ENCODE measurements at regions not wholly inside any gene's neighbourhood (a gene's known extent, or its start where the extent isn't known, plus 50 kb on each side); places are given as distances from the start of the nearest gene placed in this dataset.

- no peak for TF ChIP-seq CTCF (IDR thresholded peaks at IDR 0.05)
- no peak for TF ChIP-seq POLR2A (IDR thresholded peaks at IDR 0.05)
Measured at GRCh38 chr22:49720279-49720959, 107.3 kb downstream of the BRD1 start.

Data from esophagus squamous epithelium (tissue), 4 donors.